Prostate gland (tissue), 2 donors: ENCODE measurements at regions not wholly inside any gene's neighbourhood (a gene's known extent, or its start where the extent isn't known, plus 50 kb on each side); places are given as distances from the start of the nearest gene placed in this dataset.

Source experiments
- CTCF ChIP-seq, 4 experiments: fragments of 200-600 bp in 2 of 4; fragments of 450-650 bp in 2 of 4; sonication (generic) in 2 of 4; IDR thresholded peaks; 1 replicate in 3 of 4; 2 replicates in 1 of 4; pipeline ENCODE4 v1.5.1; 2016 to 2019; ENCODE audit warnings: antibody characterized with exemption in 4 of 4, mild to moderate bottlenecking in 2 of 4, moderate library complexity in 2 of 4
- POLR2A ChIP-seq: fragments of 450-650 bp; IDR thresholded peaks from one replicate; pipeline ENCODE4 v1.6.1; 2016; ENCODE audit warnings: antibody characterized with exemption, mild to moderate bottlenecking
- POLR2AphosphoS5 ChIP-seq: sonication (generic); formaldehyde crosslinking; IDR thresholded peaks from one replicate; pipeline ENCODE4 v1.6.1; 2017; ENCODE audit warnings: antibody characterized with exemption

DNA sequence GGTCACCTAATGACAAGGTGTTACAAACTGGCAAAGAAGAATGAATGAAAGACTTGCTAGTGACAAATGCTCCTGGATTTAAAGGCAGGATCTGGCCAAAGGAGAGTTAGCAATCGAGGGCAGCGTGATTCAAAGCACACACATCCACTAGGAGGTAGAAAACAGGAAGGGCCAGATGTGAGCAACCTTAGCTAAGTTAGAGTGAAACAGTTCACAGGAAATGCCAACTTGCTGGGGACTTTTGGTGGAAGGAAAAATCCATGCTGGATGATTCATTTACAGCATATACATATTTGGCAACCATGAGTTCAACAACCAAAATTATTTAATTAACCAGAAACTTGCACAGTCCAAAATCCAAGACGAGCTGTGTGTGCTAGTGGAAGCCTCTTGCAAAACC lies 276.9 kb downstream of the PTTG2 start:
- no peak for TF ChIP-seq CTCF (IDR thresholded peaks at IDR 0.05)
- no peak for TF ChIP-seq POLR2AphosphoS5
- no peak for TF ChIP-seq POLR2A
